ENCODE measurements at regions not wholly inside any gene's neighbourhood (a gene's known extent, or its start where the extent isn't known, plus 50 kb on each side); places are given as distances from the start of the nearest gene placed in this dataset.

DNA sequence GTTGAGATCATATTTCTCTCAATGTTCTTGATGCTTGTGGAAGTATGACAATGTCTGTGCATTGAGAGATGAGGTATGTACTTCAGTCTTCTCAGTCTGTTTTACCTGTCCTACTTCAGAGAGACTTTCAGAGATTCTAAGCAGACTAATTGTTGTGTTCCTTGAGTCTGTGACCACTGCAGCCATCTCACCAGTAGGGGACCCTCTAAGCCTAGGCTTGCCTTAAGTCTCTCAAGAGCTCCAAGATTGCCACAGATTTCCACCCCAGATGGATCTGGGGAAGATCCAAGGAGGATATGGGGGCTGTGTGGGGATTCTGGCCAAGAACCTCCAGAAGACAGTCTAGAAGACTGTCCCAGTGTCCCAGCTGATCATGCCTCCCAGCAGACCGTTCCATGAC, 179.9 kb upstream of the PLET1 start:
- Mint-ChIP-seq H3K9me3 (peaks cover 6 to 18% of the 10 kb centered on the region in 2 donors), H3K27me3 (peaks cover 0 to 10% of the 10 kb centered on the region in 2 donors)

DNA sequence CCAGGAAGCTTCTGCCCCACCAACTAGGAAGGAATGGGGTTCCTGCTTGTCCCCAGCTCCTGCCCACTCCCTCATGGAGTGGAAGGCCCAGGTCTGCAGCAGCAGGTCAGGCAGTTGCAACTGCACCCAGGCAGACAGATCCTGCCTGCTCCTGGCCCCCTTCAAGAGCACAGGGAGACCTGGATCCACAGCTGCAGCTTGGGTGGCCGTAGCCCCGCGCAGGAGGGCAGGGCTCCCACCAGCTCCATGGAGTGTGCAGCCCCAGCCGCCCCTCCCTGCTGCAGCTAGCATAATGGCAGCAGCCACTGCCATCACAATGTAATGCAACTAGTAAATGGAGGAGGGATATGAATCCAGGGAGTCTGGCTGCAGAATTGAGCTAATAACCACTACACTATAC, 187.5 kb upstream of the PLET1 start:
- H3K4me1 Mint-ChIP-seq (ENCODE audit: low read depth in 2 of 2), result no peaks in the 10 kb centered on the region
- ATAC-seq (replicated peaks) (no peak), DNase-seq (no peak)
- H3K27me3 Mint-ChIP-seq, result peaks cover 13 to 19% of the 10 kb centered on the region in 2 donors
- H3K4me3 Mint-ChIP-seq, result no peak overlapping the region
- no peak overlapping the region for H3K27ac Mint-ChIP-seq
- no peaks in the 10 kb centered on the region for H3K36me3 Mint-ChIP-seq (ENCODE audit: insufficient read depth)
- H3K9me3 Mint-ChIP-seq, result peaks cover 0 to 9% of the 10 kb centered on the region in 2 donors

More for the DNA sequence above, 179.9 kb upstream of the PLET1 start:
- Mint-ChIP-seq H3K4me3 (no peak overlapping the region), H3K4me1 (ENCODE audit: low read depth in 2 of 2) (no peaks in the 10 kb centered on the region), H3K27ac (no peak overlapping the region), H3K36me3 (ENCODE audit: insufficient read depth) (no peaks in the 10 kb centered on the region)
- DNase-seq (no peak), ATAC-seq (replicated peaks) (no peak)

DNA sequence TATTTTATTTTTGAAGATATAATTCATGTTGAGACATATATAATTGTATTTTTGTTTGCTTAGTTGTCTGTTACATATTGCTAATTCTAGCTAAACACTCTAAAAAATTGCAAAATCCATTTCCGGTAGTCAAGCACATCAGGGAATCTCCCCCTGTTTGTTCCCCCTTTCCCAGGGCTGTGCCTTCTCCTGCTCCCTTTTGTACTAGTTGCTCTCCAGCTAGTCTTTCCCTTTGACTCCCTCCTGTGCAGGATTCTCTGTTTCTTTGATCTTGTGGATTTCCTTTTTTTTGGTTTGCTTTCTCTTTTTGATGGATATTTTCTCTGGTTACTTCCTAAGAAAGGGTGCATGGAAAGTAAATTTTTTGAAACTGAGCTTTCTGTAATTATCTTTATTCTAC, 188.1 kb upstream of the PLET1 start:
- ATAC-seq (replicated peaks), result no peak
- DNase-seq, result no peak
- no peak overlapping the region for H3K4me3 Mint-ChIP-seq
- H3K4me1 Mint-ChIP-seq (ENCODE audit: low read depth in 2 of 2), result no peaks in the 10 kb centered on the region
- H3K27ac Mint-ChIP-seq, result no peak overlapping the region
- H3K36me3 Mint-ChIP-seq (ENCODE audit: insufficient read depth), result no peaks in the 10 kb centered on the region
- H3K9me3 Mint-ChIP-seq, result peaks cover 0 to 9% of the 10 kb centered on the region in 2 donors
- peaks cover 13 to 19% of the 10 kb centered on the region in 2 donors for H3K27me3 Mint-ChIP-seq

DNA sequence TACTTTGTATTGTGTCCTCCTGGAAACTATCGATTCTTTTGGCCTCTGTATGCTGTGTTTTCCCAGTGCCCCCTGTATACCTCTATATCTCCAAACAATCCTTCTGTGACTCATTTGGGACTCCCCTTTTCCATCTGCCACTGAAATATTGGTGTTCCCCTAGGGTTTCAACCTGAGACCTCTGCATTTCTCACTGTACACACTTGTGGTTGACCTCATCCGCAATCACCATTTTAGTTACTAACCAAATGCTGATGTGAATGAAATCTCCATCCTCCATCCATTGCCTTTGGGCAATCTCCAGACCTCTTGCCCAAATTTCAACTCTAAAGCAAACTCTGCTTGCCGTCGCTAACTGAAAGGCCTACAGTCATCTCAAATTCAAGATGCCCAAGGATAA, 190.6 kb upstream of the PLET1 start:
- no peak for DNase-seq
- no peak overlapping the region for H3K4me3 Mint-ChIP-seq
- no peaks in the 10 kb centered on the region for H3K36me3 Mint-ChIP-seq (ENCODE audit: insufficient read depth)
- H3K4me1 Mint-ChIP-seq (ENCODE audit: low read depth in 2 of 2), result peaks cover 0 to 2% of the 10 kb centered on the region in 2 donors
- H3K27ac Mint-ChIP-seq, result no peak overlapping the region
- H3K27me3 Mint-ChIP-seq, result peaks cover 13 to 19% of the 10 kb centered on the region in 2 donors
- no peak for ATAC-seq (replicated peaks)
- no peaks in the 10 kb centered on the region for H3K9me3 Mint-ChIP-seq

DNA sequence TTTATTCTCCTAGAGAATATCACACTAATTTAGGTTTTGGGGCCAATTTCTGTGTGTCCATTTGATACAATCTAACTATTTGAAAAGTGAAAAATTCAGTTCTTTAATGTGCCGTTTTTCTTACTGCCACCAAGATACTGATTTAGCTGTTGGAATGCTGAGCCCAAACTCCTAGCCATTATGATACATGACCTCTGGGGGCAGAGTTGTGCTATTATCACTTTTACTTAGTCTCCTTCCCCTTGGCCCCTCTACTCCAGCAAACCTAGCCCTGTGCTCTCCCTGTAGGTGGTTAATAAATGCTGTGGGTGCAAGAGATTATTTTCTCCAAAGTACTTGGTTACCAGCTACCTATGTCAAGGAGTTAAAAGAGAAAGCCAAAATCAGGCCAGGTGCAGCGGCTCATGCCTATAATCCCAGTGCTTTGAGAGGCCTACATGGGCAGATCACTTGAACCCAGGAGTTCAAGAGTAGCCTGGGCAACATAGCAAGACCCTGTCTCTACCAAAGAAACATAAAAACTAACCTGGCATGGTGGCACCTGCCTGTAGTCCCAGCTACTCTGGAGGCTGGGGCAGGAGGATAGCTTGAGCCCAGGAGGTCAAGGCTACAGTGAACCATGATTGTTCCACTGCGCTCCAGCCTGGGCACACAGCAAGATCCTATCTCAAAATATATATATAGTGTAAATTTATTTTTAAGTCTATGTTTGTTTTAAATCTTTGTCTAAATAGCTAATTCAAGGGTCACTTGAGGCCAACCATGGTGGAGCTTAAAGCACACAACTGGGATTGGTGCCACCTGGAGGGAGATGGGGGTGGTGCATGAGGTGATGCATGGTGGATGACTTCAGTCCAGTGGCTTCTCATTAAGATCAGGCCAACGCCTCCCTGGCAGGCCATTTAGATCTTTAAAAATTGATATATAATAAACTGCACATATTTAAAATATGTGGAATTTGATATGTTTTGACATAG, 193.2 kb upstream of the PLET1 start:
- no peak overlapping the region for H3K4me3 Mint-ChIP-seq
- DNase-seq (peak in 2 of 3 experiments; percentile 5 to 19), ATAC-seq (replicated peaks) (no peak)
- no peak overlapping the region for H3K27ac Mint-ChIP-seq
- no peaks in the 10 kb centered on the region for H3K9me3 Mint-ChIP-seq
- no peaks in the 10 kb centered on the region for H3K36me3 Mint-ChIP-seq (ENCODE audit: insufficient read depth)
- peaks cover 0 to 2% of the 10 kb centered on the region in 2 donors for H3K4me1 Mint-ChIP-seq (ENCODE audit: low read depth in 2 of 2)
- H3K27me3 Mint-ChIP-seq, result peaks cover 11 to 19% of the 10 kb centered on the region in 2 donors

DNA sequence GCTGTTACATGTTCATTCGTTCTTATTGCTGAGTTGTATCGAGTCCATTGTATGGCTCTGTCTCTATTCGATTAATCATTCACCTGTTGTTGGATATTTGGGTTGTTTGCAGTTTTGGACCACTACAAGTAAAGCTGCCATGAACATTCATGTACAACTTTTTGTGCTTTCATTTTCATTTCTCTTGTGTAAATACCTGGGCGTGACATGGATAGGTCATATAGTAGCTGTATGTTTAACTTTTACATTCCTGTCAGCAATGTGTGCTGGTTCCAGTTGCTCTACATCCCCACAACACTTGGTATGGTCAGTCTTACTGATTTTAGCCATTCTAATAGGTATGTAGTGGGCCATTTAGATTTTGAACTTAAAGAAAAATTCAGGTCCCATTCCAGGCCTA, 194.2 kb upstream of the PLET1 start:
- Mint-ChIP-seq H3K9me3 (no peaks in the 10 kb centered on the region), H3K4me3 (no peak overlapping the region), H3K27ac (no peak overlapping the region), H3K27me3 (peaks cover 8 to 18% of the 10 kb centered on the region in 2 donors), H3K36me3 (ENCODE audit: insufficient read depth) (no peaks in the 10 kb centered on the region), H3K4me1 (ENCODE audit: low read depth in 2 of 2) (peaks cover 4 to 7% of the 10 kb centered on the region in 2 donors)
- DNase-seq (no peak), ATAC-seq (replicated peaks) (no peak)

DNA sequence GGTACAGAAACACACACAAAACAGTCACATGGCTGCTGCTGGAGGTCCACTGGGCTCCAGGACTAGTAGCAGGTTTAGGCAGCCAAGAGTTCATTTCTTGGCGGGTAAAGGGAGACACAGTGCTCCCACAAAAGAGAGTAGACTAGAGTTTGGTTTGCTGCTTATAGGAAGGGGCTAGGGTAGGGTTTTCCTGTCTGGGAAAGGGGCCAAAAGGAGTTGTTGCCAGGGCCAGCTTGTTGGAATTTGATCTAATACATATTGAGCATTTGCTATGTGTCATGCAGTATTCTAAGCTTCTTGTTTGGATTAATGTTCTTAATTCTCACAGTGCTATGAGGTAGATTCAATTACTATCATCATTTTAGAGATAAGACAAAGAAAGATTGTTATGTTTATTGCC, 195.1 kb upstream of the PLET1 start:
- no peaks in the 10 kb centered on the region for H3K9me3 Mint-ChIP-seq
- no peaks in the 10 kb centered on the region for H3K36me3 Mint-ChIP-seq (ENCODE audit: insufficient read depth)
- ATAC-seq (replicated peaks) (no peak), DNase-seq (no peak)
- no peak overlapping the region for H3K27ac Mint-ChIP-seq
- no peak overlapping the region for H3K4me3 Mint-ChIP-seq
- peaks cover 4 to 7% of the 10 kb centered on the region in 2 donors for H3K4me1 Mint-ChIP-seq (ENCODE audit: low read depth in 2 of 2)
- peaks cover 8 to 9% of the 10 kb centered on the region in 2 donors for H3K27me3 Mint-ChIP-seq

DNA sequence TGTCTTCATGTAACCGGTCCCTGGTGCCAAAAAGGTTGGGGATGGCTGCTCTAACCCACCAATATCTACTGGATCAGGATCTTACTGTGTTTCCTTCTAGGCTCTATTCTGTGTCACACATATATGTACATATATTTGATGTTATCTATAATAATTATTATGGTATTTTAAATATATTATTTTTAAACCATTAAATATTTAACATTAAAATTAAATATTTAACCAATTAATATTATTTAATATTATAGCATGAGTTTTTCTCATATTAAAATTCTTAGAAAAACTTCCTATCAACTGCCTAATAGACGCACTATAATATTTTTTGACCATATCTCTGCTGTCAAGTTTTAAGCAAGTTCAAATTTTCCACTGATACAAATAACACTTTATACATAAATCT, 196.9 kb upstream of the PLET1 start:
- H3K36me3 Mint-ChIP-seq (ENCODE audit: insufficient read depth), result no peaks in the 10 kb centered on the region
- DNase-seq (no peak), ATAC-seq (replicated peaks) (no peak)
- H3K27me3 Mint-ChIP-seq, result peaks cover 0 to 5% of the 10 kb centered on the region in 2 donors
- no peak overlapping the region for H3K27ac Mint-ChIP-seq
- H3K9me3 Mint-ChIP-seq, result no peaks in the 10 kb centered on the region
- H3K4me1 Mint-ChIP-seq (ENCODE audit: low read depth in 2 of 2), result peaks cover 4 to 7% of the 10 kb centered on the region in 2 donors
- no peak overlapping the region for H3K4me3 Mint-ChIP-seq

DNA sequence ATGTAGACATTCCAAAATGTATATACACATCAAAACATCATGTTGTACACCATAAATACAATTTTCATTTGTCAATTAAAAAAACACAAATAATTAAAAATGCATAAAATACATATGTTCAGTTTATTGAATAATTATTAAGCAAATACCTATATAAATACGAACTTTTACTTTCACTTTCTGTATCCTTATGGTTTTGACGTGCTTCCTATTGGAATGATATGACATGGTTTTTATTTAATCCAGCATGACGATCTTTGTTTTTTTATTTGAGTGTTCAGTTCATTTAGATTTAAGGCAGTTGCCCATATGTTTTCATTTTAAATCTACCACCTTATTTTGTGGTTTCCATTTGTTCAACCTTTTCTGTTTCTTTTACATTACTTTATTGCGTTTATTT, 198.3 kb upstream of the PLET1 start:
- H3K36me3 Mint-ChIP-seq (ENCODE audit: insufficient read depth), result no peaks in the 10 kb centered on the region
- ATAC-seq (replicated peaks) (no peak), DNase-seq (no peak)
- H3K9me3 Mint-ChIP-seq, result no peaks in the 10 kb centered on the region
- peaks cover 4 to 7% of the 10 kb centered on the region in 2 donors for H3K4me1 Mint-ChIP-seq (ENCODE audit: low read depth in 2 of 2)
- peak overlapping the region in 1 of 2 donors; percentile 3 for H3K27ac Mint-ChIP-seq
- H3K4me3 Mint-ChIP-seq, result peak overlapping the region; percentile 42 to 67
- peaks cover 0 to 10% of the 10 kb centered on the region in 2 donors for H3K27me3 Mint-ChIP-seq

DNA sequence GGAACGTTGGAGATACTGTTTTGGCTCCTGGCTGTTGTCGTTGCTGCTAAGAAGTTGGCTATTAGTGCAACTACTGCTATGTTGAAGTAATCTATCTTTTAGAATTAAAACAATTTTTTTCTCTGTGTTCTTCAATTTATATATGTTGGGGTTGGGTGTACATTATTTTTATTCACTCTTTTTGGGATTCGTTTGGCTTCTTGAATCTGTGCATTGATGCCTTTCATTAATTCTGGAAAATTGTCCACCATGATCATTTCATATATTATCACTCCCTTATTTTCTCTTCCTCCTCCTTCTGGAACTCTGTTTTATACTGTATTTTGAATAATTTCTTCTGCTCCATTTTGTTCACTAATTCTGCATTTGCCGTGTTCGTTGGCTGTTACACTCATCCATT, 199.5 kb upstream of the PLET1 start:
- peaks cover 2% of the 10 kb centered on the region for H3K36me3 Mint-ChIP-seq (ENCODE audit: insufficient read depth)
- no peak overlapping the region for H3K4me3 Mint-ChIP-seq
- H3K27ac Mint-ChIP-seq, result no peak overlapping the region
- ATAC-seq (replicated peaks) (no peak), DNase-seq (no peak)
- peaks cover 9 to 16% of the 10 kb centered on the region in 2 donors for H3K27me3 Mint-ChIP-seq
- peaks cover 2 to 7% of the 10 kb centered on the region in 2 donors for H3K4me1 Mint-ChIP-seq (ENCODE audit: low read depth in 2 of 2)
- H3K9me3 Mint-ChIP-seq, result no peaks in the 10 kb centered on the region

DNA sequence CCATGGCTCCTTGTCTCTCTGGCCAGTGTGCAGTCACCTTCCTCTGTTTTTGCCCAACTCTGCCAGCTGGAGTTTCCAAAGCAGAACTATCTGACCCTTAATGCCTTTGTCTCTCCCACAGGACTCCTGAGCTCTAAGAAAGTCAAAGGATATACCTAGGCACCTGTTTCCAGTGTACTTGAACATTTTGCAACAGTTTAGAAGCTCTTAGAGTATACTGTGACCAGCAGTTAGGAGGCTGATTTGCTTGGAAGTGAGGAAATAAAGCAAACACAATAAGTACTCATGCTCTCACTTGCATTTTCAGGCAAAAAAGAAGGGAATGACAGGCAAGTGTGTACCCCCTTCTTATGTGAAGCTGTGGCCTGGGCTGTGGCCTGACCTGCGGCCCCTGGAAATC, 204.3 kb upstream of the PLET1 start:
- Mint-ChIP-seq H3K36me3 (ENCODE audit: insufficient read depth) (peaks cover 2% of the 10 kb centered on the region), H3K9me3 (no peaks in the 10 kb centered on the region), H3K4me1 (ENCODE audit: low read depth in 2 of 2) (no peaks in the 10 kb centered on the region), H3K27me3 (peaks cover 43 to 45% of the 10 kb centered on the region in 2 donors), H3K27ac (no peak overlapping the region), H3K4me3 (no peak overlapping the region)
- ATAC-seq (replicated peaks), result no peak
- no peak for DNase-seq

DNA sequence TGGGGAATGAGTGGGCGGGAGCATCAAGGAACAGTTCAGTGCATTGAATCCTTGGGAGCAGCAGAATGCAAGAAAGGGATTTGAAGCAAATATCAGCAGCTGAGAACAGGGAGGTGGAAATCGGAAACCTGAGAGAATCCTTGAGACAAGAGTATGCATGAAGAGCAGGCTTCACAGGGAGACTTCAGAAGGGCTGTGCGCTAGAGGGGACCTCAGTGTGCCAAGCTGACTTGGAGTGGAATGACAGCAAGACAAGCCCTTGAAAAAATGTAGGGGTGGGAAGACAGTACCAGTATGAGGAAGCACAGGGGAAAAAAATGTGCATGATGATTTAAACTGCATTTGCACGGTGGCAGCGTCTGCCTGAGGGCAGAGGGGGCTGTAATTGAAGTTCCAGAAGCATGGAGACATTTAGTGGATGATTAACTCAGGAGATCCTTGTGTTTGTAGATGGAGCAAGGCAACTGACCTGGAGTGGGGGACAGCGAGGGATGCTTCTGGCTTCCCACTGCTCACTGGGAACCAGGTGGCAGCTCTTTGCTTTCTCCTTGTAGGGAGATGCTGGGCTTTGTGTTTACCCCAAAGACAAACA, 204.9 kb upstream of the PLET1 start:
- Mint-ChIP-seq H3K9me3 (no peaks in the 10 kb centered on the region), H3K36me3 (ENCODE audit: insufficient read depth) (peaks cover 2% of the 10 kb centered on the region), H3K4me1 (ENCODE audit: low read depth in 2 of 2) (no peaks in the 10 kb centered on the region), H3K27me3 (peaks cover 45 to 49% of the 10 kb centered on the region in 2 donors), H3K4me3 (no peak overlapping the region), H3K27ac (no peak overlapping the region)
- ATAC-seq (replicated peaks) (no peak), DNase-seq (no peak)

DNA sequence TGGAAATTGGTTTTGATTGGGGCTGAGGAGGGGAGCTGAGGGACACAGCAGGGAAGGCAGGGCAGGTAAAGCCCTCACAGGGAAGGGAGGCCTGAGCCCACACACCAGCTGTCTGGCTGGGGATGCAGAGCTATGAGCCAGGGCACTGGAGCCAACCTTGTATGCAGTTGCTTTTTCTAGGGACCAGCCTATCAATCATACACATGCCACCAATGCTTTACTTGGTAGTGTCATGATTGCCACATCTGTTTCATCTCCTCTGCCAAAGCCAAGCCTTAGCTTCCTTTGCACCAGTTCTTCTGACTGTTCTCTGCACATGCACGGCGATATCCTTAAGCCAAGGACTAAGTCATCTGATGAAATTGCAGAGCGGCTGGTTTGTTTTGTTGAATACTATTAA, 207.1 kb upstream of the PLET1 start:
- no peaks in the 10 kb centered on the region for H3K9me3 Mint-ChIP-seq
- peaks cover 2% of the 10 kb centered on the region for H3K36me3 Mint-ChIP-seq (ENCODE audit: insufficient read depth)
- no peak overlapping the region for H3K4me3 Mint-ChIP-seq
- ATAC-seq (replicated peaks) (no peak), DNase-seq (no peak)
- peaks cover 45 to 52% of the 10 kb centered on the region in 2 donors for H3K27me3 Mint-ChIP-seq
- H3K4me1 Mint-ChIP-seq (ENCODE audit: low read depth in 2 of 2), result no peaks in the 10 kb centered on the region
- H3K27ac Mint-ChIP-seq, result no peak overlapping the region

DNA sequence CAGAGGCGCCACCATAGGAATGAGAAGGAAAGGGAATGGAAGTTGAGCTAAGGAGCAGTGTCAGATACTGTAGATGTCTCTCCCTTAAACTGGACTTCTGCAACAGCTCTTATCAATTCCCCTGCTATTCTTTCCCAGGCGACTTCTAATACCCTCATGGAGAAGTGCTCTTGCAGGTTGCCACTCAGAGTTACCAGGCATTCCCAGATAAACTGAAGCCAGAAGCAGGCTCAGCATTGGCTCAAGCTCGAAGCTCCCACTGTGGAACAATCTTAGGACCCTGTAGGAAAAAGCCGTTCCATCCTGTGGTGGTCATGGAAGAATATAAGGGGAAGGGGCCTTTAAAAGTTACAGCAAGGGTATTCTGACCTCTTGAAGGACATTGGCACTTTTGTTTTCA, 208.7 kb upstream of the PLET1 start:
- no peak overlapping the region for H3K4me3 Mint-ChIP-seq
- H3K27ac Mint-ChIP-seq, result no peak overlapping the region
- ATAC-seq (replicated peaks), result no peak
- peaks cover 2% of the 10 kb centered on the region for H3K36me3 Mint-ChIP-seq (ENCODE audit: insufficient read depth)
- peaks cover 51 to 52% of the 10 kb centered on the region in 2 donors for H3K27me3 Mint-ChIP-seq
- no peak for DNase-seq
- no peaks in the 10 kb centered on the region for H3K9me3 Mint-ChIP-seq
- H3K4me1 Mint-ChIP-seq (ENCODE audit: low read depth in 2 of 2), result no peaks in the 10 kb centered on the region
